Fibroblast of mammary gland (primary cell): ENCODE measurements at regions not wholly inside any gene's neighbourhood (a gene's known extent, or its start where the extent isn't known, plus 50 kb on each side); places are given as distances from the start of the nearest gene placed in this dataset.

ENCODE experiments used
- DNase-seq: peaks from one replicate; pipeline ENCODE4 v3.0.0-alpha.2; 2010; ENCODE audit warnings: low read depth
- H3K4me3 ChIP-seq: 2 replicates; pipeline ENCODE4 v1.5.1; 2011; ENCODE audit warnings: low read depth, mild to moderate bottlenecking, low read length, moderate library complexity; ENCODE audit not compliant: control insufficient read depth
- TF ChIP-seq, protein P1 (sequence below): conservative IDR thresholded peaks from 2 replicates; pipeline ENCODE4 v1.5.1; 2011; ENCODE audit warnings: low read depth, low read length, inconsistent platforms; ENCODE audit not compliant: control insufficient read depth, insufficient read depth

DNA sequence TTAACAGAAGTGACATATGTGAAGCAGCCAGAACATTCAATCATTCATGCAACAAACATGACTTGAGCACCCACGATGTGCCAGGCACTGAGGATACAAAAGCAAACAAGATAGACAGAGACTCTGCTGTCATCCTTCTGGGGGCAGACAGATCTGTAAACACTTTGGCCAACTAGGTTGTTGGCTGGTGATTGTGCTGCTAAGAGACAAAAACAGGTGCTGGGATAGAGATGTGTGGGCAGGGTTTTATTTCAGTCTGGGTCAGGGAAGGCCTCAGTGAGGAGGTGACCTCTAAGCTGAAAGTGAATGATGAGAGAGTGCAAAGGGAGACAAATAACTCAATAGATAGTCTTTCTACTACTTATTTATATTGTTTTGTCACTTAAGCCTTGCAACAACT is 147.0 kb upstream of the VEPH1 start:
- H3K4me3 ChIP-seq, result no peak overlapping the region
- TF ChIP-seq, protein P1, sequence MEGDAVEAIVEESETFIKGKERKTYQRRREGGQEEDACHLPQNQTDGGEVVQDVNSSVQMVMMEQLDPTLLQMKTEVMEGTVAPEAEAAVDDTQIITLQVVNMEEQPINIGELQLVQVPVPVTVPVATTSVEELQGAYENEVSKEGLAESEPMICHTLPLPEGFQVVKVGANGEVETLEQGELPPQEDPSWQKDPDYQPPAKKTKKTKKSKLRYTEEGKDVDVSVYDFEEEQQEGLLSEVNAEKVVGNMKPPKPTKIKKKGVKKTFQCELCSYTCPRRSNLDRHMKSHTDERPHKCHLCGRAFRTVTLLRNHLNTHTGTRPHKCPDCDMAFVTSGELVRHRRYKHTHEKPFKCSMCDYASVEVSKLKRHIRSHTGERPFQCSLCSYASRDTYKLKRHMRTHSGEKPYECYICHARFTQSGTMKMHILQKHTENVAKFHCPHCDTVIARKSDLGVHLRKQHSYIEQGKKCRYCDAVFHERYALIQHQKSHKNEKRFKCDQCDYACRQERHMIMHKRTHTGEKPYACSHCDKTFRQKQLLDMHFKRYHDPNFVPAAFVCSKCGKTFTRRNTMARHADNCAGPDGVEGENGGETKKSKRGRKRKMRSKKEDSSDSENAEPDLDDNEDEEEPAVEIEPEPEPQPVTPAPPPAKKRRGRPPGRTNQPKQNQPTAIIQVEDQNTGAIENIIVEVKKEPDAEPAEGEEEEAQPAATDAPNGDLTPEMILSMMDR, result no peak
- no peak for DNase-seq

DNA sequence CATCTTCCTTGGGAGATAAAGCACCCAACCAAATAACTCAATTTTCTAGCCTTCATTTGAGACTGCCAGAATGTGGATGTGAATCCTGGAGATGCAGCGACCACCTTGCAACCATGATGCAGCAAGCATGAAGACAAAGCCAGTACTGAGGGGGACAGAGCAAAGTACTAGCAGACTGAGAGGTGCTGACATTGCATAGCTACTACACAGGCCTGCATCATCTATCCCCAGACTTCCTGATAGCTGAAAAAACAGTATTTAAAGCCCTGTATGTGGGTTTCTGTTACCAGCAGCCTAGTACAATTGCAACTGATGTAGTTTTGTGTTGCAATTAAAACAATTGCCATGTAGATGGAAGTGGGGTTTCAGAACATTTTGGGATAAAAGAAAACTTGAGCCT is 146.3 kb upstream of the VEPH1 start:
- TF ChIP-seq, protein P1, result no peak
- no peak for DNase-seq
- no peak overlapping the region for H3K4me3 ChIP-seq

DNA sequence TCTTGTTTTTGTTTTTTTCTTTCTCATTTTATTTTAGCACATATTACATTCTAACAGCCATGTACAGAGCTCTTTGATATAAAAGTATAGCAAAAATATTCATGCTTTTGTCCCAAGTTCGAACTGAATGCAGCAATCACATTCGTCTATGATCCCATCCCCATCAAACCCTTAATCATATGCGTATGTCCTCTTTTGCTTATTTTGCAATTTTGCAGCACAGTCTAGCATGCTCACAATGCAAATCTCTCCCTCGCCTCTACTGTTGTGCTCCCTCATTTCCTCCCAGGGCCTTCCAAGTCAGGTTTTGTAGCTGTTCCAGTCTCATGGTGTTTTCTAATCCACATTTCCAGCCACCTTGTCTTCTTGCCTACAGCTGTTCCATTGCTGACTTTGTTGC is 144.6 kb upstream of the VEPH1 start:
- no peak for DNase-seq
- H3K4me3 ChIP-seq, result no peak overlapping the region

DNA sequence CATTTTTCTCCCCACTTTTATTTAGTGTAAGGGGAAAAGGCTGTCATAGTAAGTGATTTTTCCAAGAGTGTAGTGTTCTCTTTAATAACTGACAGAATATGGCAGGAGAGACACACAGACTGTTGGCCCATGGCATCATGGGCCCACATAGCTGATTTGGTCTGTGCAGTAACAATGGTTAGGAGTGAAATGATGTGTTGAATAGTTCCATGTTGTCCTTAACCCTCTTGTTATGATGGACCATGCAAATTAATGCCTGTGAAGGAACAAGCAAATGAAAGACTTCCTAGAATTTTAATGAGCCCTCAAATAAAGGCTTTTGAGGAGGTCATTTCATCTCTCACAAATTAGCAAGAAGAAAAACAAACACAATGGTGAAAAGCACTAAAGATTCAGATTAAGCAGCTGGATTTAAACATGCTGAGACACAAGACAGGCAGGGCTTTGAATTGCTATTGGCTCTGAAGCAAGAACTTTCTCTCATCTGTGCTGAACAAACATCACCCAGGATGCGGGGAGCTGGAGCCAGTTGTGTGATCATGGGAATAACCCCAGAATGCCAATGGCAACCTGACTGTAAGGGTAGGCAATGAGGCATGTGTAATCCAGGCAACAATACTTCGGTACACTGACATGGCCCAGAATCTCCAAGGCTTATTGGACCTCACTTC is 136.7 kb upstream of the VEPH1 start:
- TF ChIP-seq, protein P1, result no peak
- DNase-seq, result no peak

More for the DNA sequence above, 144.6 kb upstream of the VEPH1 start:
- TF ChIP-seq, protein P1, result no peak

DNA sequence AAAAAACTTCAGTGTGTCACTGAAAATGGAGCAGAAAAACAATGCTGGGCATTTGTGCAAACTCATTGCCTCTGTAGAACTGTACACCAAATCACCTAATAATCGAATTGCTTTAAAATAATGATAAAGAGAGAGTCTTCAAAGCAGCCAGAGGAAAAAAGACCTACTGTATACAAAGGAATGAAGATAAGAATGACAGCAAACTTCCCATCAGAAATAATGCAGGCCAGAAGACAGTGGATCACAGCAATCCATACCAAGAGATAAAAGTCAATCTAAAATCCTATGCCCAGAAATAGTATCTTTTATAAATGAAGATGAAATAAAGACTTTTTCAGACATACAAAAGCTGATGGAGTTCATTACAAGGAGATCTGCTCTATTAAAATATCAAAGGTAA is 134.7 kb upstream of the VEPH1 start:
- no peak overlapping the region for H3K4me3 ChIP-seq
- TF ChIP-seq, protein P1, result no peak
- no peak for DNase-seq

More for the DNA sequence above, 136.7 kb upstream of the VEPH1 start:
- H3K4me3 ChIP-seq, result no peak overlapping the region

DNA sequence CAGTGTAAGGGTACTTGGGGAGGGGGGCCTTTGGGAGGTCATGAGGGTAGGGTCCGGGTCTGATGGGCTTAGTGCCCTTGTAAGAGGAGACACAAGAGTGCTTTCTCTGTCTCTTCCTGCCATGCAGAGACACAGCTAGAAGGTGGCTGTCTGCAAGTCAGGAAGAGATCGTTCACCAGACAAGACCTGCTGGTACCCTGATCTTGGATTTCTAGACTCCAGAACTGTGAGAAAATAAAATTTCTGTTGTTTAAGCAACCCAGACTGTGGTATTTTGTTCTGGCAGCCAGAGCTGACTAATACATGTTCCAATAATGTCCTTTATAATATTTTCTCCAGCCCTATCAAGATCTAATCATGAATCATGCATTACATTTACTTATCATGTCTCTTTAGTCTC is 130.0 kb upstream of the VEPH1 start:
- TF ChIP-seq, protein P1, result no peak
- no peak for DNase-seq
- H3K4me3 ChIP-seq, result no peak overlapping the region

DNA sequence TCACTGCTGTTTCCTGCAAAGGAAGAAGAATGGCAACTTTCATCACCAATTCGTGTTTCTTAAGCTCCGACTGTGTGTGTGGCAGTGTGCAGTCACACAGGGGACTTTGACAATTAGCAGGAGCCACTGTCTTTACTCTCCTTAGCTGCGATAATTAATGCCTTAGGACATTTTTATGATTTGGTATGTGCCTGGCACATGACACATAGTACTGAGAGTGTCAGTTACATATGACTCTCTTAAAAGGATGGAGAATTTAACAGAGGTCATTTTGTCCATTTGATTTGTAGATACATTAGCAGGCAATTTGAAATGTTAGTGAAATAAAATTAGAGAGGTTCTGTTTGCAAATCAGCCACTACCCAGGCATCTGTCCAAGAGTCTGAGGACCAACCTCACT is 128.9 kb upstream of the VEPH1 start:
- no peak overlapping the region for H3K4me3 ChIP-seq
- no peak for DNase-seq
- TF ChIP-seq, protein P1, result no peak
